Neural progenitor cell (in vitro differentiated cells): ENCODE measurements at regions not wholly inside any gene's neighbourhood (a gene's known extent, or its start where the extent isn't known, plus 50 kb on each side); places are given as distances from the start of the nearest gene placed in this dataset. TPM values are rescaled to one million over a fixed set of nuclear protein-coding genes. Genes with fewer than 3 reads are reported as not detected.

Experiments used
- DNase-seq: peaks from one replicate; pipeline ENCODE4 v3.0.0-alpha.2; 2016; ENCODE audit warnings: low spot score
- H2AFZ ChIP-seq: fragments of 200-600 bp; sonication (generic); replicated peaks from 2 replicates; pipeline ENCODE4 v1.6.1; 2016; ENCODE audit warnings: antibody characterized with exemption
- H3F3A ChIP-seq: fragments of 200-600 bp; sonication (generic); 2 replicates; pipeline ENCODE4 v1.6.1; 2016; ENCODE audit warnings: antibody characterized with exemption, low read depth
- H3K27ac ChIP-seq: fragments of 200-600 bp; sonication (generic); 2 replicates; pipeline ENCODE4 v1.5.1; 2016; ENCODE audit warnings: mild to moderate bottlenecking
- H3K27me3 ChIP-seq: fragments of 200-600 bp; sonication (generic); 2 replicates; pipeline ENCODE4 v1.6.1; 2016; ENCODE audit warnings: mild to moderate bottlenecking, moderate library complexity
- H3K36me3 ChIP-seq: fragments of 200-600 bp; sonication (generic); 2 replicates; pipeline ENCODE4 v1.5.1; 2016
- H3K4me1 ChIP-seq: fragments of 200-600 bp; sonication (generic); 2 replicates; pipeline ENCODE4 v1.6.1; 2016; ENCODE audit warnings: mixed run types
- H3K4me2 ChIP-seq: fragments of 200-600 bp; sonication (generic); 2 replicates; pipeline ENCODE4 v1.6.1; 2016
- H3K4me3 ChIP-seq: fragments of 200-600 bp; sonication (generic); 2 replicates; pipeline ENCODE4 v1.5.1; 2016
- H3K79me2 ChIP-seq: fragments of 200-600 bp; sonication (generic); 2 replicates; pipeline ENCODE4 v1.6.1; 2016; ENCODE audit warnings: low read depth
- H3K9ac ChIP-seq: fragments of 200-600 bp; sonication (generic); 2 replicates; pipeline ENCODE4 v1.6.1; 2016
- H3K9me3 ChIP-seq: fragments of 200-600 bp; sonication (generic); 2 replicates; pipeline ENCODE4 v1.5.1; 2016; ENCODE audit warnings: low read depth
- H4K20me1 ChIP-seq: fragments of 200-600 bp; sonication (generic); 2 replicates; pipeline ENCODE4 v1.6.1; 2016; ENCODE audit warnings: low read depth
- H3K27ac Mint-ChIP-seq: 3 replicates; pipeline ENCODE4 v1.8.0; 2021; ENCODE audit warnings: mixed read lengths
- H3K27me3 Mint-ChIP-seq: 2 replicates; pipeline ENCODE4 v1.8.0; 2022; ENCODE audit warnings: low read depth, mild to moderate bottlenecking, inconsistent platforms, moderate library complexity, mixed read lengths; ENCODE audit not compliant: insufficient read depth
- H3K36me3 Mint-ChIP-seq: 3 replicates; pipeline ENCODE4 v1.8.0; 2021; ENCODE audit warnings: mixed read lengths
- H3K4me1 Mint-ChIP-seq: 3 replicates; pipeline ENCODE4 v1.8.0; 2021; ENCODE audit warnings: mixed read lengths
- H3K4me3 Mint-ChIP-seq: 3 replicates; pipeline ENCODE4 v1.8.0; 2021; ENCODE audit warnings: mild to moderate bottlenecking, moderate library complexity, mixed read lengths
- H3K9me3 Mint-ChIP-seq: 3 replicates; pipeline ENCODE4 v1.8.0; 2020; ENCODE audit warnings: mixed read lengths
- EZH2phosphoT487 ChIP-seq: fragments of 200-600 bp; sonication (generic); IDR thresholded peaks from 2 replicates; pipeline ENCODE4 v1.6.1; 2017; ENCODE audit warnings: antibody characterized with exemption
- small RNA-seq: library from RNA; depleted of rRNA; stranded (forward); fragments of <200 nt; gene quantifications from one replicate; pipeline ENCODE3, GENCODE V24; 2015

GRCh38 chr6:166221040-166221439, 53.4 kb upstream of the TBXT start:
- Histone ChIP-seq H3K36me3 (no peaks in the 10 kb centered on the region), H3K4me1 (no peaks in the 10 kb centered on the region), H4K20me1 (no peaks in the 10 kb centered on the region), H3K27me3 (no peaks in the 10 kb centered on the region), H3K4me2 (no peak overlapping the region), H3K27ac (no peak overlapping the region), H3F3A (no peaks in the 10 kb centered on the region), H2AFZ (no peak overlapping the region), H3K9ac (no peak overlapping the region), H3K79me2 (no peaks in the 10 kb centered on the region), H3K9me3 (no peaks in the 10 kb centered on the region), H3K4me3 (no peak overlapping the region)
- H3K4me3 Mint-ChIP-seq, result no peak overlapping the region
- TF ChIP-seq EZH2phosphoT487, result no peak
- H3K36me3 Mint-ChIP-seq, result no peaks in the 10 kb centered on the region
- DNase-seq, result no peak
- peaks cover 3% of the 10 kb centered on the region for H3K27me3 Mint-ChIP-seq
- no peaks in the 10 kb centered on the region for H3K9me3 Mint-ChIP-seq
- peaks cover 6% of the 10 kb centered on the region for H3K4me1 Mint-ChIP-seq
- H3K27ac Mint-ChIP-seq, result no peak overlapping the region

Small RNA genes lying in the stretch of these regions (small RNA-seq; reads per million reads assigned to genes)
- gene AL121956.5 (not detected), gene GNG5P1 (not detected)
